ENCODE measurements at regions not wholly inside any gene's neighbourhood (a gene's known extent, or its start where the extent isn't known, plus 50 kb on each side); places are given as distances from the start of the nearest gene placed in this dataset.

DNA sequence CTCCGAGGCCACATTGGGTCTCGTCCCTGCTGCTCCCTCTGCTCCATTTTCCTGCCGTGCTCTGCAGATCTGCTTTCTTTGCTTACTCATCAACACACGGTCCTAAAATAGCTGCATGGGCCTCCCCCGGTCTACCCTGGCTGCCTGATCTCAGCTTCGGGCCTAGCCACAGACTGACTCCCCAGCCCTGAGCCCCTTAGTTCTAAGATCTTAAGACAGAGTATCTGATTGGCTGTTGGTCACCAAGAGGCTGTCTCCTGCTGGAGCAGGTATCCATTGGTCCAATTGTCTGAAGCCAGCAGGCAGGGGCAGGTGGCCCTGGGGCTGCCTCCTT lies 53.7 kb upstream of the NECTIN1 start:
- TF ChIP-seq, protein P1, sequence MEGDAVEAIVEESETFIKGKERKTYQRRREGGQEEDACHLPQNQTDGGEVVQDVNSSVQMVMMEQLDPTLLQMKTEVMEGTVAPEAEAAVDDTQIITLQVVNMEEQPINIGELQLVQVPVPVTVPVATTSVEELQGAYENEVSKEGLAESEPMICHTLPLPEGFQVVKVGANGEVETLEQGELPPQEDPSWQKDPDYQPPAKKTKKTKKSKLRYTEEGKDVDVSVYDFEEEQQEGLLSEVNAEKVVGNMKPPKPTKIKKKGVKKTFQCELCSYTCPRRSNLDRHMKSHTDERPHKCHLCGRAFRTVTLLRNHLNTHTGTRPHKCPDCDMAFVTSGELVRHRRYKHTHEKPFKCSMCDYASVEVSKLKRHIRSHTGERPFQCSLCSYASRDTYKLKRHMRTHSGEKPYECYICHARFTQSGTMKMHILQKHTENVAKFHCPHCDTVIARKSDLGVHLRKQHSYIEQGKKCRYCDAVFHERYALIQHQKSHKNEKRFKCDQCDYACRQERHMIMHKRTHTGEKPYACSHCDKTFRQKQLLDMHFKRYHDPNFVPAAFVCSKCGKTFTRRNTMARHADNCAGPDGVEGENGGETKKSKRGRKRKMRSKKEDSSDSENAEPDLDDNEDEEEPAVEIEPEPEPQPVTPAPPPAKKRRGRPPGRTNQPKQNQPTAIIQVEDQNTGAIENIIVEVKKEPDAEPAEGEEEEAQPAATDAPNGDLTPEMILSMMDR (IDR thresholded peaks at IDR 0.05; ENCODE audit: low read length), result no peak
- no peak for TF ChIP-seq EZH2 (IDR thresholded peaks at IDR 0.05; ENCODE audit: borderline replicate concordance, low read length)

Data from OCI-LY1 (cell line).